ENCODE measurements at regions not wholly inside any gene's neighbourhood (a gene's known extent, or its start where the extent isn't known, plus 50 kb on each side); places are given as distances from the start of the nearest gene placed in this dataset.
"Not testable (repeated sequence)": the region's sequence is repeated elsewhere in the genome, so short reads cannot be mapped to it uniquely, and the experiment has no call there.

DNA sequence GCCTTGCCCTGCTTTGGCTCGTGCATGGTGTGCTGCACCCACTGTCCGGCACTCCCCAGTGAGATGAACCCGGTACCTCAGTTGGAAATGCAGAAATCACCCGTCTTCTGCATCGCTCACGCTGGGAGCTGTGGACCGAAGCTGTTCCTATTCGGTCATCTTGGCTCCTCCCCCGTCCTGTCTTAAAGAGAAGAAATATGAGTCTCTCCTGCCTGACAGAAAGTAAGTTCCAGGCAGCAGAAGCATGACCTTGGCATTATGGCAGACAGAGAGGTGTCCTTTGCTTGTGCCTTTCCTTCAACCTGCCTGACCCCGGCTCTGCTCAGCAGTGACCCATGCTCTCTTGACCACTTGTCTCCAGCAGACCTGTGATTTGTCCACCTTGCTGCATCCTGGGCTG lies 62.5 kb upstream of the CYP1B1 start:
- ChIA-PET POLR2A (no interaction called here), CTCF (interaction anchor here (1.8 kb wide), 1 partner anchor 23 kb away, joined by 5 read pairs; no protein-coding TSS in a partner anchor)
- TF ChIP-seq, protein P1, sequence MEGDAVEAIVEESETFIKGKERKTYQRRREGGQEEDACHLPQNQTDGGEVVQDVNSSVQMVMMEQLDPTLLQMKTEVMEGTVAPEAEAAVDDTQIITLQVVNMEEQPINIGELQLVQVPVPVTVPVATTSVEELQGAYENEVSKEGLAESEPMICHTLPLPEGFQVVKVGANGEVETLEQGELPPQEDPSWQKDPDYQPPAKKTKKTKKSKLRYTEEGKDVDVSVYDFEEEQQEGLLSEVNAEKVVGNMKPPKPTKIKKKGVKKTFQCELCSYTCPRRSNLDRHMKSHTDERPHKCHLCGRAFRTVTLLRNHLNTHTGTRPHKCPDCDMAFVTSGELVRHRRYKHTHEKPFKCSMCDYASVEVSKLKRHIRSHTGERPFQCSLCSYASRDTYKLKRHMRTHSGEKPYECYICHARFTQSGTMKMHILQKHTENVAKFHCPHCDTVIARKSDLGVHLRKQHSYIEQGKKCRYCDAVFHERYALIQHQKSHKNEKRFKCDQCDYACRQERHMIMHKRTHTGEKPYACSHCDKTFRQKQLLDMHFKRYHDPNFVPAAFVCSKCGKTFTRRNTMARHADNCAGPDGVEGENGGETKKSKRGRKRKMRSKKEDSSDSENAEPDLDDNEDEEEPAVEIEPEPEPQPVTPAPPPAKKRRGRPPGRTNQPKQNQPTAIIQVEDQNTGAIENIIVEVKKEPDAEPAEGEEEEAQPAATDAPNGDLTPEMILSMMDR (IDR thresholded peaks at IDR 0.05; ENCODE audit: insufficient read depth, low read length, missing control alignments) = no peak
- no peak overlapping the region for H3K4me3 ChIP-seq (ENCODE audit: low read depth, low read length)
- DNase-seq (ENCODE audit: low read depth, low spot score) = no peak

DNA sequence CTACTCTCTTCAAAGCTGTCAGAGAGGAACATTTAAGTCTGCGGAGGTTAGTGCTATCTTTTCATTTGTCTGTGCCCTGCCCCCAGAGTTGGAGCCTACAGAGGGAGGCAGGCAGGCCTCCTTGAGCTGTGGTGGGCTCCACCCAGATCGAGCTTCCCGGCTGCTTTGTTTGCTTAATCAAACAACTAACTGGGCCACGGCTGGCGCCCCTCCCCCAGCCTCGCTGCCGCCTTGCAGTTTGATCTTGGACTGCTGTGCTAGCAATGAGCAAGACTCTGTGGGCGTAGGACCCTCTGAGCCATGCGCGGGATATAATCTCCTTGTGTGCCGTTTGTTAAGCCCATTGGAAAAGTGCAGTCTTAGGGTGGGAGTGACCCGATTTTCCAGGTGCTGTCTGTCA lies 62.0 kb upstream of the CYP1B1 start:
- DNase-seq (ENCODE audit: low read depth, low spot score); H3K4me3 ChIP-seq (ENCODE audit: low read depth, low read length); POLR2A ChIA-PET: not testable (repeated sequence)
- CTCF ChIA-PET = interaction anchor here (1.8 kb wide), 1 partner anchor 22 kb away, joined by 5 read pairs; no protein-coding TSS in a partner anchor

DNA sequence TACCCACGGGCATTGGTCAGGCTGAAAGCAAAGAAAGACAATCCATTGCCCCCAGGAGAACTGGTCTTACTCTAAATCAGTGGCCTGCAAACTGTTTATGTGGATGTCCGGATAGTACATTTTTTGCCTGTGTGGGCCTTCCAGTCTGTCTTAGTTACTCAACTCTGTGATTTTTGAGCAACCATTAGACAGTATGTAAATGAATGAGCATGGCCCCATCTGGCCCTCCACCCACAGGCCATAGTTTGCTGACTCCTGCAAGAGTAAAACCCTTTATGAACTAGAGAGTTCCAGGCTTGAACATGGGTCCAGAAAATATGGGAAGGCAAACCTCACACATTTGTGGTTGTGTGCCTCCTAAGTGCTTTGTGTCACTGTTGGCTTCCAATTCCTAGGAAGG lies 55.7 kb upstream of the CYP1B1 start:
- CTCF ChIA-PET = no interaction called here
- H3K4me3 ChIP-seq (ENCODE audit: low read depth, low read length) = no peak overlapping the region
- POLR2A ChIA-PET = no interaction called here
- TF ChIP-seq, protein P1 (IDR thresholded peaks at IDR 0.05; ENCODE audit: insufficient read depth, low read length, missing control alignments) = no peak
- no peak for DNase-seq (ENCODE audit: low read depth, low spot score)

DNA sequence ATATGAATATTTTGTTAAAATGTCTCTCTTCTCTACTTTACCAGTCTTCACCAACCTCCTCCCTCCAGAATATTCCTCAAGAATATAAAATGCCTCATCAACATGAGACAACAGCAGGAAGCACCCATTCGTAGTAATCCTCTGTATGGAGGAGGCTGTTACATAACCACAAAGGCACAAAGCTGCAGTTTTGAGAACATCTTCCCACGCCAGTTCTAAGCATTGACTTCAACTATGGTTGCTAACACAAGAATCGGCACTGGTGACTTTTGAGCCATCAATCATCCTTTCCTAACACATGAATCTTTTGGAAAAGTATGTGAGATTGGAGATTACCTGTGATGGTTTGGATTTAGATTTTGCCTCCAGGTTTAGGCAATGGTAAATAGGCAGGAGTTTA lies 54.9 kb upstream of the CYP1B1 start:
- CTCF ChIA-PET = no interaction called here
- DNase-seq (ENCODE audit: low read depth, low spot score) = no peak
- POLR2A ChIA-PET = no interaction called here

DNA sequence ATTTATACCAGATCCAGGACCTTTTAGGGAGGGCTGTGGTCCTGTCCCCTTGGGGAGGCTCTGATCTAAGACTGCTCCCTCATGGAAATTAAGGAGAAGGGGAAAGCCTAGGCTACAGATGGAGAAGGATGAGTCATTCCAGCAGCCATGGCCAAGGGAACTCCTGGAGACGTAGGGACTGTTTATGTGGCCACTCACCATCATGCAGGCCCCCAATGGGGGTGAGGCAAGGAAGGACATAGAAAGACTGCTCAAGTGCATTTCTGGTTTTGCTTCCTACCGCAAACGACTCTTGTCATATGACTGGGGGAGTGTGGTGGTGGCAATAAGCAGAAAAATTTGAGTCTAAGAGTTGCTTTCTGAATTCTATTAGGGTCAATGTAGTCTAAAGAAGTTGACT lies 54.0 kb upstream of the CYP1B1 start:
- no peak for DNase-seq (ENCODE audit: low read depth, low spot score)
- H3K4me3 ChIP-seq (ENCODE audit: low read depth, low read length) = no peak overlapping the region
- POLR2A ChIA-PET = no interaction called here
- TF ChIP-seq, protein P1 (IDR thresholded peaks at IDR 0.05; ENCODE audit: insufficient read depth, low read length, missing control alignments) = no peak
- CTCF ChIA-PET = no interaction called here

More for the DNA sequence above, 54.9 kb upstream of the CYP1B1 start:
- no peak overlapping the region for H3K4me3 ChIP-seq (ENCODE audit: low read depth, low read length)
- TF ChIP-seq, protein P1 (IDR thresholded peaks at IDR 0.05; ENCODE audit: insufficient read depth, low read length, missing control alignments) = no peak

DNA sequence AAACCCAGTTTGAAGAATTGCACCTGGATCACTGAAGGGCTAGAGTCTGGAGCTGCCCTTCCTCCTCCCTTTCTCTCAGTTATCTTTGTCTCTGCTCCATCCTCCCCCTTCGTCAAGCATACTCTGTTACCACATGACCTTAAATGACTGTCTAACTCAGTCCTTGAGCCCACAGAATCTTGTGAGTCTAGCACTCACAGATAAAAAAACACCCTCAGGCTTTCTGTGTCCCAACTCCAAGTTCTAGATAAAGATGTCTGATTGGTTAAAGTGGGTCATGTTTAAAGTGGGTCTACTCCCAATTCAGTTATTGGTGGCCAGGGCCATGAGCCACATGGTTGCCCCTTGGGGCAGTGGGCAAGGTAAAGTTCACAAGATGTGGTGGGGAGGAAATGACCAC lies 53.5 kb upstream of the CYP1B1 start:
- no peak for DNase-seq (ENCODE audit: low read depth, low spot score)
- TF ChIP-seq, protein P1 (IDR thresholded peaks at IDR 0.05; ENCODE audit: insufficient read depth, low read length, missing control alignments) = no peak
- H3K4me3 ChIP-seq (ENCODE audit: low read depth, low read length) = no peak overlapping the region
- POLR2A ChIA-PET = no interaction called here
- CTCF ChIA-PET = no interaction called here

DNA sequence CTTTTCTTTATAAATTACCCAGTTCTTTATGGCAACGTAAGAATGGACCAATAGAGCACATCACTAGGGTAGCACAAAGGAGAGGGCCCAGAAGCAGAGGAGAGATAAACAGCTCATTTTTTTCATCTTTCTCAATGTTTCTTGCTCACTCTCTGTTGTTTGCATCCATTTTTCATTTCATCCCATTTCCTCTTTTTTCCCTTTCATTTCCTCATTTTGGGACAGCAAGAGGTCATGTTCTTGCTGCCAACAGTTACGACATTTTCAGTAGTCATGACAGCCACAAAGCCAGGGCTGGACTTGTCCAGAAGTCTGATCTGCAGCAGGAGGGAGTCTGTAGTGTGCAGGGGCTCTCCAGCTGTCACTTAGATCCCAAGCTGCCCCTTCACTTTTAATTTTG lies 52.7 kb upstream of the CYP1B1 start:
- no peak for DNase-seq (ENCODE audit: low read depth, low spot score)
- POLR2A ChIA-PET = no interaction called here
- CTCF ChIA-PET = interaction anchor here (1.1 kb wide), 1 partner anchor 13 kb away, joined by 4 read pairs; no protein-coding TSS in a partner anchor
- TF ChIP-seq, protein P1 (IDR thresholded peaks at IDR 0.05; ENCODE audit: insufficient read depth, low read length, missing control alignments) = no peak
- no peak overlapping the region for H3K4me3 ChIP-seq (ENCODE audit: low read depth, low read length)

Measured in AG04449 (cell line).